ENCODE measurements at regions not wholly inside any gene's neighbourhood (a gene's known extent, or its start where the extent isn't known, plus 50 kb on each side); places are given as distances from the start of the nearest gene placed in this dataset.
"Not testable (repeated sequence)": the region's sequence is repeated elsewhere in the genome, so short reads cannot be mapped to it uniquely, and the experiment has no call there.

GRCh38 chr5:118392491-118392890 is 595.9 kb downstream of the DTWD2 start:
- H3K4me3 ChIP-seq (ENCODE audit: control insufficient read depth, low read depth, low read length): no peak overlapping the region
- no peak for TF ChIP-seq CTCF (IDR thresholded peaks at IDR 0.05; ENCODE audit: control insufficient read depth, insufficient read depth, low read depth, low read length, missing control alignments)
- DNase-seq (ENCODE audit: low read depth): no peak

GRCh38 chr5:118382931-118383330 is 605.4 kb downstream of the DTWD2 start:
- H3K4me3 ChIP-seq (ENCODE audit: control insufficient read depth, low read depth, low read length); DNase-seq (ENCODE audit: low read depth): not testable (repeated sequence)

GRCh38 chr5:118379470-118379869 is 608.9 kb downstream of the DTWD2 start:
- no peak for DNase-seq (ENCODE audit: low read depth)
- no peak for TF ChIP-seq CTCF (IDR thresholded peaks at IDR 0.05; ENCODE audit: control insufficient read depth, insufficient read depth, low read depth, low read length, missing control alignments)
- H3K4me3 ChIP-seq (ENCODE audit: control insufficient read depth, low read depth, low read length): no peak overlapping the region

- no peak for TF ChIP-seq CTCF (IDR thresholded peaks at IDR 0.05; ENCODE audit: control insufficient read depth, insufficient read depth, low read depth, low read length, missing control alignments)
- no peak overlapping the region for H3K4me3 ChIP-seq (ENCODE audit: control insufficient read depth, low read depth, low read length)
- no peak for DNase-seq (ENCODE audit: low read depth)
These were observed 609.4 kb downstream of the DTWD2 start for GRCh38 chr5:118378959-118379358.

GRCh38 chr5:118377420-118377819 is 610.9 kb downstream of the DTWD2 start:
- no peak for DNase-seq (ENCODE audit: low read depth)
- no peak for TF ChIP-seq CTCF (IDR thresholded peaks at IDR 0.05; ENCODE audit: control insufficient read depth, insufficient read depth, low read depth, low read length, missing control alignments)
- H3K4me3 ChIP-seq (ENCODE audit: control insufficient read depth, low read depth, low read length): no peak overlapping the region

GRCh38 chr5:118371973-118372831 is 616.1 kb downstream of the DTWD2 start:
- no peak overlapping the region for H3K4me3 ChIP-seq (ENCODE audit: control insufficient read depth, low read depth, low read length)
- no peak for DNase-seq (ENCODE audit: low read depth)
- no peak for TF ChIP-seq CTCF (IDR thresholded peaks at IDR 0.05; ENCODE audit: control insufficient read depth, insufficient read depth, low read depth, low read length, missing control alignments)

- DNase-seq (ENCODE audit: low read depth): no peak
- no peak for TF ChIP-seq CTCF (IDR thresholded peaks at IDR 0.05; ENCODE audit: control insufficient read depth, insufficient read depth, low read depth, low read length, missing control alignments)
- no peak overlapping the region for H3K4me3 ChIP-seq (ENCODE audit: control insufficient read depth, low read depth, low read length)
These were observed 621.9 kb downstream of the DTWD2 start for GRCh38 chr5:118366429-118366828.
